ENCODE measurements at regions not wholly inside any gene's neighbourhood (a gene's known extent, or its start where the extent isn't known, plus 50 kb on each side); places are given as distances from the start of the nearest gene placed in this dataset.

DNA sequence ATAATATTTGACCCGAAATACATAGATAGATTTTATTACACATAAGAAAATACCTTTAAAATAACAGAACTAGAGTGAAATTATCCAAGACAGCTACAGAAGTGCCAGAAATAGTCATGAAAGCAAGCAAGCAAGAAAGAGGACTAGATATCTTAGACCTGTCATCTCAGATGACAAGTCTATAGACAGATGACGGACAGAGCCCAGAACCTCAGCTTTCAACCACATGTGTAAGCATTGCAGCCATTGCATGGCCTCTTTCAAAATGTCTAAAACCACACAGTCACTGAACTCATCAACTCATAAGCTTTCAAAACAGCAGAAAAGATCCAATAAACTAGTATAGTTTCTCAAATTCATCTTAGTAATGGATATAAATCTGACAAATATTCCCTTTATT, 59.8 kb upstream of the FHIT start:
- H3K27ac ChIP-seq: no peak overlapping the region
- CTCF ChIA-PET: no interaction called here
- TF ChIP-seq, protein P1, sequence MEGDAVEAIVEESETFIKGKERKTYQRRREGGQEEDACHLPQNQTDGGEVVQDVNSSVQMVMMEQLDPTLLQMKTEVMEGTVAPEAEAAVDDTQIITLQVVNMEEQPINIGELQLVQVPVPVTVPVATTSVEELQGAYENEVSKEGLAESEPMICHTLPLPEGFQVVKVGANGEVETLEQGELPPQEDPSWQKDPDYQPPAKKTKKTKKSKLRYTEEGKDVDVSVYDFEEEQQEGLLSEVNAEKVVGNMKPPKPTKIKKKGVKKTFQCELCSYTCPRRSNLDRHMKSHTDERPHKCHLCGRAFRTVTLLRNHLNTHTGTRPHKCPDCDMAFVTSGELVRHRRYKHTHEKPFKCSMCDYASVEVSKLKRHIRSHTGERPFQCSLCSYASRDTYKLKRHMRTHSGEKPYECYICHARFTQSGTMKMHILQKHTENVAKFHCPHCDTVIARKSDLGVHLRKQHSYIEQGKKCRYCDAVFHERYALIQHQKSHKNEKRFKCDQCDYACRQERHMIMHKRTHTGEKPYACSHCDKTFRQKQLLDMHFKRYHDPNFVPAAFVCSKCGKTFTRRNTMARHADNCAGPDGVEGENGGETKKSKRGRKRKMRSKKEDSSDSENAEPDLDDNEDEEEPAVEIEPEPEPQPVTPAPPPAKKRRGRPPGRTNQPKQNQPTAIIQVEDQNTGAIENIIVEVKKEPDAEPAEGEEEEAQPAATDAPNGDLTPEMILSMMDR (conservative IDR thresholded peaks at IDR 0.05; ENCODE audit: low read depth): no peak
- POLR2A ChIA-PET (ENCODE audit: low non-redundant PET): no interaction called here
- no peak for DNase-seq (ENCODE audit: low spot score)

DNA sequence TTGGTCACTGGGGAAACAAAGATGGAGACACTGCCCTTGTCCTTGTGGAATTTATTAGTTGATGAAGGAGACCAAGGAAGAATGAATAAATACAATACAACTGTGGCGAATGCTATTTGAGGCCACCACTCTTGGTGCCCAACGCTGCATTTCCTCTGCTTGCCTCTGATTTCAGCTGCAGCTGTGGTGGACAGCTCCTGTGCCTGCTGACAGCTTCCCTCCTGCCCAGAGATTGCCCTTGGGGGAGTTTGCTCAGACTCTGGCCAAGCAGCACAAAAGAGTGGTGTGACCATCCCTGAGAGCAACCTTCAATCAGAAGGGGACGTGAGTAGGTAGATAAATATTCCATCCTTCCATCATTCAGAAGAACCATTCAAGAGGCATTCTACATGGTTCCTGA, 64.6 kb upstream of the FHIT start:
- no peak overlapping the region for H3K27ac ChIP-seq
- CTCF ChIA-PET: no interaction called here
- POLR2A ChIA-PET (ENCODE audit: low non-redundant PET): no interaction called here
- DNase-seq (ENCODE audit: low spot score): no peak
- TF ChIP-seq, protein P1 (conservative IDR thresholded peaks at IDR 0.05; ENCODE audit: low read depth): no peak

DNA sequence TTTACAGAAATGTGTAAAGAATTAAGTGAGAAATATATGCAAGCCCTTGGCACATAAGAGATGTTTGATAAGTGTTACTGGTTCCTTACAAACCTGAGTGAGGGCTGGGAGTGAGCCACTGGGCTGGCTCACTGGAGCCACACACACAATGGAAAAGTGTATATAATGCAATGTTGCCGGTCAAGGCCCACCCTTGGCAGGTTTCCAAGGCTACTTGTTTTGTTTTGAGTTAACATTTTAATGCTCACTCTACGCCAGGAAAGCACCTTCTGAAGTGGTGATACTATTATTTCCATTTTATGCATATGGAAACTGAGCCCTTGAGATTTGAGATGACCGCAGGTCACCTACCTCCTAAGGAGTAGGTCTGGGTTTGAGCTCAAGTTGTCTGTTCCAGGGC, 71.8 kb upstream of the FHIT start:
- TF ChIP-seq, protein P1 (conservative IDR thresholded peaks at IDR 0.05; ENCODE audit: low read depth): no peak
- CTCF ChIA-PET: interaction anchor here (0.7 kb wide), 1 partner anchor 163 kb away, joined by 4 read pairs; no protein-coding TSS in a partner anchor
- DNase-seq (ENCODE audit: low spot score): no peak
- POLR2A ChIA-PET (ENCODE audit: low non-redundant PET): no interaction called here
- H3K27ac ChIP-seq: no peak overlapping the region

DNA sequence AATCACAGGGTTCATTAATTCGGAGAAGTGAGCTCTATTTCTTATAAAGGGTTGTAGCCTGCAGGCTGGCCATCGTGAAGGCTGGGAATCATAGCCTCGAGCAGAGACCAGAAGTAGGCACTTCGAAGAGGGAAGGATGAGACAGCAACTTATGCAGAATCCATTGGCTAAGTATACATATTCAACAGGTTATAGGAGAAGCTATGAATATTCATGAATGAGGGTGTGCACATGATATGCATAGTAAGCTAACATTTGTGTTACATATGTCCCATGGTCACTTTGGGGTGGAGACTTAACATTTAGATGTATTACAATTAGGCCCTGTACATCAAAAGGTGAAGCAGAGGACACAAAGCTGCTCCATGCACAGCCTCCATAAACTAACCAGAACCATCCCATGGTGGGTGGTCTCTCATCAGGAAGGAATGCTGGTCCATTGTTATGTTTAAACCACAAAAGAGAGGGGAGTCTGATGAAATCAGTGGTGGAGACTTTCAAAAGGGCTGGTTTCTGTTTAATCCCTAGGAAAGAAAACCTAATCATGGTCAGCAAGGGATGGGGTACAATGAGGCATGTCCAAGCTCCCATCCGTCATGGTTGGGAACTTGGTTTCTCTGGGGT, 80.8 kb upstream of the FHIT start:
- TF ChIP-seq, protein P1 (conservative IDR thresholded peaks at IDR 0.05; ENCODE audit: low read depth): no peak
- CTCF ChIA-PET: no interaction called here
- H3K27ac ChIP-seq: no peak overlapping the region
- no peak for DNase-seq (ENCODE audit: low spot score)
- POLR2A ChIA-PET (ENCODE audit: low non-redundant PET): no interaction called here

DNA sequence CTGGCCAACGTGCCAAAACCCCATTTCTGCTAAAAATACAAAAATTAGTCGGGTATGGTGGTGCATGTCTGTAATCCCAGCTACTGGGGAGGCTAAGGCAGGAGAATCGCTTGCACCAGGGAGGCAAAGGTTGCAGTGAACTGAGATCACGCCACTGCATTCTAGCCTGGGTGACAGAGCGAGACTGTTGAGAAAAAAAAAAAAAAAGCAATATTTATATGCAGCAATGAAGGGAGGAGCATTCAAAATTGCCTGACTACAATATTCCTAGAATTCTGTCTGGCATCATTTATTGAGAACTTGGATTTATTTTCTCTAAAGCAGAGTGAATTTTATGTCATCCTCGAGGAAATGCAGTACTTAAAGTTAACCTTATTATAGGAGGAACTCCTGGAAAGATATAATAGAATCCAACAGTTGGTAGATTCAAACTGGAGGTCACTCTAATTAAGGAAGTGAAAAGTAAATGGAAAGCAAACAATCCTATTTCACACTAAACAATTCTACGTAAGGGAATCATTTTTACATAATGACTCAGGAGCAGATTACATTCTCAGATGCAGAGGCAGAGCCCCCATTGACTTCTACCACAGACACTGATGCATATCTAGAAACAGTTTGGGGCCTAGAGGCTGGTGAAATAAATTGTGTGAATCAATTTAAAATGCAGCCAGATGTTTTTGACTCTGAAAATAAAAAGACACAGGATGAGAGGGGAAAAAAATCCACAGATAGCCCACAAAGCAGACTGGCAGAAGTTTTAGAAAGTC, 82.1 kb upstream of the FHIT start:
- POLR2A ChIA-PET (ENCODE audit: low non-redundant PET): no interaction called here
- TF ChIP-seq, protein P1 (conservative IDR thresholded peaks at IDR 0.05; ENCODE audit: low read depth): no peak
- CTCF ChIA-PET: no interaction called here
- no peak overlapping the region for H3K27ac ChIP-seq
- DNase-seq (ENCODE audit: low spot score): no peak

DNA sequence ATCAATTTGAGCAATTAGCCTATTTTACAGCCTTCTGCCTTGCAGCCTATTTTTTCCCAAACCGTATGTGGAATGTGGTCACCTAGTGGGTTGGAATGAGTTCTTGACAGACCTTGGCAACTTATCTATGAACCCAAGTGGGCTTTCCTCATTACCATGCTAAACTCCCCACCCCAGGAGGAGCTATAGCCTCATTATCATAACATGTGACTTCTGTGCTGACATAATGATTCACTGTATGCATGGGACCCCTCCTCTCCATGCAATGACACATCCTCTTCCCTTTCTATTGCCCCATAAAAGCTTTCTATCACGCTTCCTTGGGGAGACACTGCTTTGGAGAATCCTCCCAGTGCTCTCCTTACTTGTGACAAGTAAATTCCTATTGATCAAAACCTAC, 83.5 kb upstream of the FHIT start:
- POLR2A ChIA-PET (ENCODE audit: low non-redundant PET): no interaction called here
- no peak overlapping the region for H3K27ac ChIP-seq
- no peak for DNase-seq (ENCODE audit: low spot score)
- CTCF ChIA-PET: no interaction called here
- TF ChIP-seq, protein P1 (conservative IDR thresholded peaks at IDR 0.05; ENCODE audit: low read depth): no peak
